Suprapubic skin (tissue), 4 donors: ENCODE measurements at regions not wholly inside any gene's neighbourhood (a gene's known extent, or its start where the extent isn't known, plus 50 kb on each side); places are given as distances from the start of the nearest gene placed in this dataset.

Source experiments
- DNase-seq, 2 donors: peaks; one replicate each; pipeline ENCODE4 v3.0.0-alpha.2; 2019; ENCODE audit warnings: low spot score in 2 of 2
- H3K27ac ChIP-seq: fragments of 200-600 bp; sonication (generic); one replicate; pipeline ENCODE4 v1.5.1; 2019
- H3K27me3 ChIP-seq: fragments of 200-600 bp; sonication (generic); one replicate; pipeline ENCODE4 v1.5.1; 2019
- H3K36me3 ChIP-seq: fragments of 200-600 bp; sonication (generic); one replicate; pipeline ENCODE4 v1.5.1; 2019
- H3K4me1 ChIP-seq: fragments of 200-600 bp; sonication (generic); one replicate; pipeline ENCODE4 v1.5.1; 2019
- H3K4me3 ChIP-seq: fragments of 200-600 bp; sonication (generic); one replicate; pipeline ENCODE4 v1.5.1; 2019; ENCODE audit warnings: mild to moderate bottlenecking
- H3K9me3 ChIP-seq: fragments of 200-600 bp; sonication (generic); one replicate; pipeline ENCODE4 v1.5.1; 2019
- CTCF ChIP-seq, 2 donors: fragments of 200-600 bp in 1 of 2; fragments of 450-650 bp in 1 of 2; sonication (generic) in 1 of 2; IDR thresholded peaks; one replicate each; pipeline ENCODE4 v1.5.1; 2016 to 2019; ENCODE audit warnings: antibody characterized with exemption in 2 of 2, mild to moderate bottlenecking in 1 of 2, moderate library complexity in 1 of 2
- EP300 ChIP-seq: sonication (generic); formaldehyde crosslinking; IDR thresholded peaks from one replicate; pipeline ENCODE4 v1.6.1; 2017; ENCODE audit warnings: antibody characterized with exemption
- POLR2A ChIP-seq, 2 donors: fragments of 450-650 bp; IDR thresholded peaks; one replicate each; pipeline ENCODE4 v1.6.1; 2017; ENCODE audit warnings: antibody characterized with exemption in 2 of 2, mild to moderate bottlenecking in 2 of 2, moderate library complexity in 2 of 2
- POLR2AphosphoS5 ChIP-seq, 3 donors: sonication (generic); formaldehyde crosslinking; IDR thresholded peaks; one replicate each; pipeline ENCODE4 v1.6.1; 2017; ENCODE audit warnings: antibody characterized with exemption in 3 of 3
- WGBS: methylation state at CpG from one replicate; pipeline ENCODE4 v1.1.5; 2018; 5-methylcytosine and 5-hydroxymethylcytosine counted together

- 90% methylated on average over 3 of the region's 3 CpGs for WGBS
These were observed 82.7 kb upstream of the LEP start for GRCh38 chr7:128158370-128158769.

GRCh38 chr7:128160296-128160695, 80.8 kb upstream of the LEP start:
- H3K36me3 ChIP-seq = no peaks in the 10 kb centered on the region
- no peak overlapping the region for H3K4me3 ChIP-seq
- no peaks in the 10 kb centered on the region for H3K4me1 ChIP-seq
- no peak overlapping the region for H3K27ac ChIP-seq
- WGBS = 76% methylated on average over 6 of the region's 6 CpGs
- TF ChIP-seq EP300 (no peak), POLR2AphosphoS5 (IDR thresholded peaks at IDR 0.05) (no peak), POLR2A (IDR thresholded peaks at IDR 0.05) (no peak), CTCF (IDR thresholded peaks at IDR 0.05) (no peak)
- no peaks in the 10 kb centered on the region for H3K9me3 ChIP-seq
- H3K27me3 ChIP-seq = peaks cover 49% of the 10 kb centered on the region
- peak in 1 of 2 donors; percentile 60 for DNase-seq

More at GRCh38 chr7:128158370-128158769, 82.7 kb upstream of the LEP start:
- Histone ChIP-seq H3K36me3 (no peaks in the 10 kb centered on the region), H3K27me3 (peaks cover 33% of the 10 kb centered on the region), H3K4me3 (no peak overlapping the region), H3K9me3 (no peaks in the 10 kb centered on the region), H3K27ac (no peak overlapping the region), H3K4me1 (no peaks in the 10 kb centered on the region)
- DNase-seq = peak in 1 of 2 donors; percentile 65
- no peak for TF ChIP-seq POLR2AphosphoS5 (IDR thresholded peaks at IDR 0.05)
- TF ChIP-seq CTCF (IDR thresholded peaks at IDR 0.05) = no peak
- no peak for TF ChIP-seq EP300
- TF ChIP-seq POLR2A (IDR thresholded peaks at IDR 0.05) = no peak

GRCh38 chr7:128161466-128162125, 79.5 kb upstream of the LEP start:
- DNase-seq = no peak

GRCh38 chr7:128162666-128163065, 78.4 kb upstream of the LEP start:
- DNase-seq = peak in 1 of 2 donors; percentile 65
- peaks cover 15% of the 10 kb centered on the region for H3K4me1 ChIP-seq
- no peaks in the 10 kb centered on the region for H3K9me3 ChIP-seq
- no peaks in the 10 kb centered on the region for H3K36me3 ChIP-seq
- TF ChIP-seq POLR2A (IDR thresholded peaks at IDR 0.05) (no peak), EP300 (no peak), CTCF (IDR thresholded peaks at IDR 0.05) (no peak), POLR2AphosphoS5 (IDR thresholded peaks at IDR 0.05) (no peak)
- no peak overlapping the region for H3K4me3 ChIP-seq
- WGBS = 82% methylated on average over 2 of the region's 2 CpGs
- H3K27me3 ChIP-seq = peaks cover 67% of the 10 kb centered on the region
- H3K27ac ChIP-seq = no peak overlapping the region

More at GRCh38 chr7:128161466-128162125, 79.5 kb upstream of the LEP start:
- no peak for TF ChIP-seq CTCF (IDR thresholded peaks at IDR 0.05)
- WGBS = 92% methylated on average over 7 of the region's 7 CpGs
- Histone ChIP-seq H3K4me3 (no peak overlapping the region), H3K9me3 (no peaks in the 10 kb centered on the region), H3K27ac (no peak overlapping the region), H3K27me3 (peaks cover 61% of the 10 kb centered on the region), H3K36me3 (no peaks in the 10 kb centered on the region), H3K4me1 (peaks cover 4% of the 10 kb centered on the region)

- Histone ChIP-seq H3K27ac (no peak overlapping the region), H3K4me3 (no peak overlapping the region), H3K27me3 (peaks cover 70% of the 10 kb centered on the region), H3K9me3 (no peaks in the 10 kb centered on the region), H3K36me3 (no peaks in the 10 kb centered on the region), H3K4me1 (peaks cover 23% of the 10 kb centered on the region)
- 100% methylated on average over 2 of the region's 2 CpGs for WGBS
- TF ChIP-seq POLR2AphosphoS5 (IDR thresholded peaks at IDR 0.05) (no peak), CTCF (IDR thresholded peaks at IDR 0.05) (no peak), EP300 (no peak), POLR2A (IDR thresholded peaks at IDR 0.05) (no peak)
- peak in 1 of 2 donors; percentile 37 for DNase-seq
These were observed 77.6 kb upstream of the LEP start for GRCh38 chr7:128163473-128163872.
